Esophagus muscularis mucosa (tissue), 4 donors: ENCODE measurements at regions not wholly inside any gene's neighbourhood (a gene's known extent, or its start where the extent isn't known, plus 50 kb on each side); places are given as distances from the start of the nearest gene placed in this dataset.
"Not testable (repeated sequence)": the region's sequence is repeated elsewhere in the genome, so short reads cannot be mapped to it uniquely, and the experiment has no call there.

Experiments used
- DNase-seq: peaks from one replicate; pipeline ENCODE4 v3.0.0-alpha.2; 2017; ENCODE audit errors: extremely low spot score
- H3K27ac ChIP-seq, 4 donors: fragments of 200-600 bp; sonication (generic); replicated peaks in 1 of 4; 1 replicate in 3 of 4; 2 replicates in 1 of 4; pipeline ENCODE4 v1.5.1; 2016 to 2019; ENCODE audit warnings: mild to moderate bottlenecking in 1 of 4
- H3K27me3 ChIP-seq, 4 donors: fragments of 200-600 bp; sonication (generic); one replicate each; pipeline versions ENCODE4 v1.5.1 to v1.6.0; 2016 to 2019
- H3K36me3 ChIP-seq, 4 donors: fragments of 200-600 bp; sonication (generic); one replicate each; pipeline ENCODE4 v1.5.1; 2016 to 2019
- H3K4me1 ChIP-seq, 4 donors: fragments of 200-600 bp; sonication (generic); one replicate each; pipeline ENCODE4 v1.5.1; 2016 to 2019
- H3K4me3 ChIP-seq, 4 donors: fragments of 200-600 bp; sonication (generic); 1 replicate in 2 of 4; 2 replicates in 2 of 4; pipeline ENCODE4 v1.5.1; 2016 to 2019; ENCODE audit warnings: mild to moderate bottlenecking in 4 of 4, moderate library complexity in 1 of 4
- H3K9me3 ChIP-seq, 4 donors: fragments of 200-600 bp; sonication (generic); 1 replicate in 3 of 4; 2 replicates in 1 of 4; pipeline ENCODE4 v1.5.1; 2016 to 2019
- CTCF ChIP-seq, 3 experiments: fragments of 200-600 bp in 2 of 3; fragments of 450-650 bp in 1 of 3; sonication (generic) in 2 of 3; IDR thresholded peaks; one replicate each; pipeline ENCODE4 v1.5.1; 2017 to 2019; ENCODE audit warnings: antibody characterized with exemption in 3 of 3, mild to moderate bottlenecking in 2 of 3, moderate library complexity in 1 of 3
- EP300 ChIP-seq: sonication (generic); formaldehyde crosslinking; IDR thresholded peaks from one replicate; pipeline ENCODE4 v1.6.1; 2017; ENCODE audit warnings: antibody characterized with exemption
- POLR2A ChIP-seq: fragments of 450-650 bp; IDR thresholded peaks from one replicate; pipeline ENCODE4 v1.6.1; 2017; ENCODE audit warnings: antibody characterized with exemption, moderate library complexity, mild to moderate bottlenecking, low read depth
- POLR2AphosphoS5 ChIP-seq, 2 donors: sonication (generic); formaldehyde crosslinking; IDR thresholded peaks; one replicate each; pipeline ENCODE4 v1.6.1; 2017; ENCODE audit warnings: antibody characterized with exemption in 2 of 2
- WGBS: methylation state at CpG from one replicate; pipeline ENCODE4 v1.1.5; 2018; 5-methylcytosine and 5-hydroxymethylcytosine counted together
- intact Hi-C: fragments of 100-400 bp; cut with DNase I; formaldehyde crosslinking; loops from one replicate; pipeline ENCODE4 v1.15.1; 2023

- no peak overlapping the region for H3K27ac ChIP-seq
- no peaks in the 10 kb centered on the region for H3K4me1 ChIP-seq
- intact Hi-C loops = no loop called here
- H3K27me3 ChIP-seq = no peaks in the 10 kb centered on the region
- no peaks in the 10 kb centered on the region for H3K9me3 ChIP-seq
- H3K4me3 ChIP-seq = no peak overlapping the region
- 86% methylated on average over 10 of the region's 10 CpGs for WGBS
- TF ChIP-seq POLR2A (no peak), POLR2AphosphoS5 (IDR thresholded peaks at IDR 0.05) (no peak), CTCF (IDR thresholded peaks at IDR 0.05) (no peak), EP300 (no peak)
- no peaks in the 10 kb centered on the region for H3K36me3 ChIP-seq
- DNase-seq = peak; percentile 70
Observed at GRCh38 chr4:22593933-22594332, 78.1 kb upstream of the ADGRA3 start.

- no peaks in the 10 kb centered on the region for H3K27me3 ChIP-seq
- intact Hi-C loops = no loop called here
- DNase-seq = peak; percentile 14
- no peak overlapping the region for H3K27ac ChIP-seq
- no peaks in the 10 kb centered on the region for H3K9me3 ChIP-seq
- H3K36me3 ChIP-seq = no peaks in the 10 kb centered on the region
- WGBS = 52% methylated on average over 3 of the region's 3 CpGs
- no peak overlapping the region for H3K4me3 ChIP-seq
- H3K4me1 ChIP-seq = no peaks in the 10 kb centered on the region
- TF ChIP-seq POLR2AphosphoS5 (IDR thresholded peaks at IDR 0.05) (no peak), EP300 (no peak), CTCF (IDR thresholded peaks at IDR 0.05) (no peak), POLR2A (no peak)
Observed at GRCh38 chr4:22595684-22596083, 79.8 kb upstream of the ADGRA3 start.

- 50% methylated on average over 2 of the region's 2 CpGs for WGBS
- no peak for TF ChIP-seq POLR2A
- no peak overlapping the region for H3K27ac ChIP-seq
Observed at GRCh38 chr4:22596409-22596808, 80.5 kb upstream of the ADGRA3 start.

GRCh38 chr4:22597471-22597870, 81.6 kb upstream of the ADGRA3 start:
- DNase-seq = peak; percentile 5
- intact Hi-C loops = no loop called here
- no peaks in the 10 kb centered on the region for H3K4me1 ChIP-seq
- H3K36me3 ChIP-seq = no peaks in the 10 kb centered on the region
- no peaks in the 10 kb centered on the region for H3K9me3 ChIP-seq
- 90% methylated on average over 5 of the region's 5 CpGs for WGBS
- TF ChIP-seq CTCF (IDR thresholded peaks at IDR 0.05) = no peak
- TF ChIP-seq EP300 = no peak
- no peak for TF ChIP-seq POLR2A
- no peak for TF ChIP-seq POLR2AphosphoS5 (IDR thresholded peaks at IDR 0.05)
- H3K27ac ChIP-seq = no peak overlapping the region
- no peak overlapping the region for H3K4me3 ChIP-seq
- H3K27me3 ChIP-seq = no peaks in the 10 kb centered on the region

More at GRCh38 chr4:22596409-22596808, 80.5 kb upstream of the ADGRA3 start:
- Histone ChIP-seq H3K4me3 (no peak overlapping the region), H3K4me1 (no peaks in the 10 kb centered on the region), H3K9me3 (no peaks in the 10 kb centered on the region), H3K36me3 (no peaks in the 10 kb centered on the region), H3K27me3 (no peaks in the 10 kb centered on the region)
- intact Hi-C loops = no loop called here
- no peak for DNase-seq

- intact Hi-C loops, H3K27me3 ChIP-seq, H3K36me3 ChIP-seq, H3K4me3 ChIP-seq, H3K27ac ChIP-seq, H3K4me1 ChIP-seq, H3K9me3 ChIP-seq: not testable (repeated sequence)
- peak; percentile 60 for DNase-seq
- 79% methylated on average over 8 of the region's 8 CpGs for WGBS
Observed at GRCh38 chr4:22598113-22599047, 82.5 kb upstream of the ADGRA3 start.

GRCh38 chr4:22599228-22599928, 83.5 kb upstream of the ADGRA3 start:
- H3K4me3 ChIP-seq, H3K4me1 ChIP-seq, H3K27me3 ChIP-seq, H3K27ac ChIP-seq, H3K36me3 ChIP-seq, intact Hi-C loops, H3K9me3 ChIP-seq: not testable (repeated sequence)
- peak; percentile 5 for DNase-seq
- 87% methylated on average over 16 of the region's 22 CpGs for WGBS

GRCh38 chr4:22599929-22600432, 84.1 kb upstream of the ADGRA3 start:
- H3K9me3 ChIP-seq, intact Hi-C loops, H3K4me3 ChIP-seq, H3K4me1 ChIP-seq, H3K27me3 ChIP-seq, H3K36me3 ChIP-seq, DNase-seq, H3K27ac ChIP-seq: not testable (repeated sequence)
- WGBS = 98% methylated on average over 8 of the region's 8 CpGs

- DNase-seq, intact Hi-C loops: not testable (repeated sequence)
- WGBS = 92% methylated on average over 6 of the region's 6 CpGs
Observed at GRCh38 chr4:22601638-22602037, 85.8 kb upstream of the ADGRA3 start.

More at GRCh38 chr4:22601638-22602037, 85.8 kb upstream of the ADGRA3 start:
- H3K27me3 ChIP-seq, H3K36me3 ChIP-seq, H3K4me1 ChIP-seq, H3K9me3 ChIP-seq, H3K27ac ChIP-seq, H3K4me3 ChIP-seq: not testable (repeated sequence)
